HL-60 (cell line): ENCODE measurements at regions not wholly inside any gene's neighbourhood (a gene's known extent, or its start where the extent isn't known, plus 50 kb on each side); places are given as distances from the start of the nearest gene placed in this dataset.

Experiments used
- DNase-seq, 2 experiments: peaks; one replicate each; pipeline ENCODE4 v3.0.0-alpha.2; 2010 to 2020; ENCODE audit warnings: low read depth in 1 of 2, low spot score in 1 of 2
- H3K27ac ChIP-seq: fragments of 250-450 bp; sonication (Bioruptor Pico); replicated peaks from 2 replicates; pipeline ENCODE4 v1.5.1; 2020; ENCODE audit warnings: mild to moderate bottlenecking, moderate library complexity
- H3K27me3 ChIP-seq: fragments of 250-450 bp; sonication (Bioruptor Pico); 2 replicates; pipeline ENCODE4 v1.5.1; 2021; ENCODE audit warnings: mild to moderate bottlenecking, moderate library complexity; ENCODE audit not compliant: insufficient read depth, poor library complexity, severe bottlenecking
- H3K4me3 ChIP-seq: replicated peaks from 2 replicates; pipeline ENCODE4 v1.5.1; 2011; ENCODE audit warnings: mild to moderate bottlenecking, control low read depth, low read length; ENCODE audit not compliant: insufficient read depth
- CTCF ChIP-seq: IDR thresholded peaks from one replicate; pipeline ENCODE4 v1.5.1; 2011; ENCODE audit warnings: low read length, control low read depth, inconsistent platforms; ENCODE audit not compliant: insufficient read depth
- GABPA ChIP-seq: IDR thresholded peaks from 2 replicates; pipeline ENCODE4 v1.6.1; 2012; ENCODE audit warnings: low read depth
- POLR2AphosphoS5 ChIP-seq: IDR thresholded peaks from 2 replicates; pipeline ENCODE4 v1.6.1; 2012; ENCODE audit warnings: low read depth
- REST ChIP-seq: IDR thresholded peaks from 2 replicates; pipeline ENCODE4 v1.6.1; 2012; ENCODE audit warnings: low read depth; ENCODE audit not compliant: insufficient replicate concordance
- SPI1 ChIP-seq: IDR thresholded peaks from 2 replicates; pipeline ENCODE4 v1.6.1; 2012; ENCODE audit warnings: low read depth, mild to moderate bottlenecking, borderline replicate concordance

- Histone ChIP-seq H3K27me3 (no peaks in the 10 kb centered on the region), H3K4me3 (no peak overlapping the region), H3K27ac (no peak overlapping the region)
- DNase-seq: no peak
- no peak for TF ChIP-seq POLR2AphosphoS5
- TF ChIP-seq CTCF: no peak
- no peak for TF ChIP-seq SPI1
- TF ChIP-seq REST: no peak
- TF ChIP-seq GABPA: no peak
Observed at GRCh38 chr22:27337676-27338075, 463.9 kb downstream of the MN1 start.

- no peaks in the 10 kb centered on the region for H3K27me3 ChIP-seq
- no peak for TF ChIP-seq POLR2AphosphoS5
- no peak for TF ChIP-seq REST
- no peak for TF ChIP-seq CTCF
- no peak for TF ChIP-seq SPI1
- TF ChIP-seq GABPA: no peak
- no peak for DNase-seq
- H3K27ac ChIP-seq: no peak overlapping the region
- H3K4me3 ChIP-seq: no peak overlapping the region
Observed at GRCh38 chr22:27340047-27340446, 461.5 kb downstream of the MN1 start.

GRCh38 chr22:27344546-27344945 is 457.0 kb downstream of the MN1 start:
- TF ChIP-seq CTCF: no peak
- TF ChIP-seq SPI1: no peak
- TF ChIP-seq POLR2AphosphoS5: no peak
- no peak for TF ChIP-seq GABPA
- TF ChIP-seq REST: no peak
- Histone ChIP-seq H3K4me3 (no peak overlapping the region), H3K27ac (no peak overlapping the region), H3K27me3 (no peaks in the 10 kb centered on the region)
- no peak for DNase-seq
